ENCODE measurements at regions not wholly inside any gene's neighbourhood (a gene's known extent, or its start where the extent isn't known, plus 50 kb on each side); places are given as distances from the start of the nearest gene placed in this dataset.
"Not testable (repeated sequence)": the region's sequence is repeated elsewhere in the genome, so short reads cannot be mapped to it uniquely, and the experiment has no call there.

DNA sequence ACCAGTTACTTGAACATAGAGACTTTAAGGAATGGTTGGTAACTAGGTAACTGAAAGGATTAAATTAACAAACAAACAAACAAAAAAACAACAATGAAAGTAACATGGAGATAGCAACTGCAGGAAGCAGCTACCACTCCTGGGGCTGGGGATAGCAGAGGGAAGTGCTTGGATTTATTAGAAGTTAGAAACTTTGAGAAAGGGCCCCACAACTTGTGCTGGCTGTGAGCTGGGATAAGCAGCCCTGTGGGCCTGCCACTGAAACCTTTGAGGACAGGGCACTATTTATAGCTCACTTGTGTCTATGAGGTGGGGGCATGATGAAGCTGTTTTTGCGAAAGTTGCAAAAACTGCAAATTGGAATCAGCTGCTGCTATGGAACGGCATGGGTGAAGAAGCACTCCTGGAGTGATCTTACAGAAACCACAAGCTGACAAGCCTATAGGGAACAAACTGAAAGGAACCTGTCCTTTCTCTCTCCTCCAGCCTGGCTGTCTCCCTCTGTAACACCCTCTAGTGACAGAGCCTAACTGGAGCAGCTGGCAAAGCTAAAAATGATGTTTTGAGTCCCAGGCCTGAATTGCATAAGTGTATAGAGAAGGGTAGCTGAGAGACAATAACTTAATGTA lies 91.4 kb upstream of the RANBP6 start:
- no peak overlapping the region for H3K4me3 ChIP-seq (ENCODE audit: control insufficient read depth, low read depth, low read length)
- TF ChIP-seq, protein P1, sequence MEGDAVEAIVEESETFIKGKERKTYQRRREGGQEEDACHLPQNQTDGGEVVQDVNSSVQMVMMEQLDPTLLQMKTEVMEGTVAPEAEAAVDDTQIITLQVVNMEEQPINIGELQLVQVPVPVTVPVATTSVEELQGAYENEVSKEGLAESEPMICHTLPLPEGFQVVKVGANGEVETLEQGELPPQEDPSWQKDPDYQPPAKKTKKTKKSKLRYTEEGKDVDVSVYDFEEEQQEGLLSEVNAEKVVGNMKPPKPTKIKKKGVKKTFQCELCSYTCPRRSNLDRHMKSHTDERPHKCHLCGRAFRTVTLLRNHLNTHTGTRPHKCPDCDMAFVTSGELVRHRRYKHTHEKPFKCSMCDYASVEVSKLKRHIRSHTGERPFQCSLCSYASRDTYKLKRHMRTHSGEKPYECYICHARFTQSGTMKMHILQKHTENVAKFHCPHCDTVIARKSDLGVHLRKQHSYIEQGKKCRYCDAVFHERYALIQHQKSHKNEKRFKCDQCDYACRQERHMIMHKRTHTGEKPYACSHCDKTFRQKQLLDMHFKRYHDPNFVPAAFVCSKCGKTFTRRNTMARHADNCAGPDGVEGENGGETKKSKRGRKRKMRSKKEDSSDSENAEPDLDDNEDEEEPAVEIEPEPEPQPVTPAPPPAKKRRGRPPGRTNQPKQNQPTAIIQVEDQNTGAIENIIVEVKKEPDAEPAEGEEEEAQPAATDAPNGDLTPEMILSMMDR (IDR thresholded peaks at IDR 0.05; ENCODE audit: control insufficient read depth, insufficient read depth, low read depth, low read length, missing control alignments) = peak; percentile 55
- DNase-seq (ENCODE audit: low read depth) = no peak

DNA sequence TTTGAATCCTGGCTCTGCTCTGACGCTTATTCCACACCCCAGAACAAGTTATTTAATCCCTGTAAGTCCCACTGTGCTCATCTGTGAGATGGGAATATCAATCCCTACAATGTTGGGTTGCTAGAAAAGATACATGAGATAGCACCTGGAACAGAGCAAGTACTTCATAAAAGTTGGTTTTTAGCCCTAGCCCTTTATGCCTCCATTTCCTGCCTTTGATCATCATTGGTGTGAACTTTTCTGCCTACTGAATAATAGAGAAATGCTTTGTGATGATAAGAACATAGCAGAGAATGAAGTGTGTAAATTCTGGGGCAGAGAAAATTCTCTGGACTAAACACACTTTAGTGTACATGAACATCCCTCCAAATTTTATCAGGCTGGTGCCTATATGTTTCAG lies 90.3 kb upstream of the RANBP6 start:
- H3K4me3 ChIP-seq (ENCODE audit: control insufficient read depth, low read depth, low read length) = no peak overlapping the region
- TF ChIP-seq, protein P1 (IDR thresholded peaks at IDR 0.05; ENCODE audit: control insufficient read depth, insufficient read depth, low read depth, low read length, missing control alignments) = no peak
- DNase-seq (ENCODE audit: low read depth) = no peak

DNA sequence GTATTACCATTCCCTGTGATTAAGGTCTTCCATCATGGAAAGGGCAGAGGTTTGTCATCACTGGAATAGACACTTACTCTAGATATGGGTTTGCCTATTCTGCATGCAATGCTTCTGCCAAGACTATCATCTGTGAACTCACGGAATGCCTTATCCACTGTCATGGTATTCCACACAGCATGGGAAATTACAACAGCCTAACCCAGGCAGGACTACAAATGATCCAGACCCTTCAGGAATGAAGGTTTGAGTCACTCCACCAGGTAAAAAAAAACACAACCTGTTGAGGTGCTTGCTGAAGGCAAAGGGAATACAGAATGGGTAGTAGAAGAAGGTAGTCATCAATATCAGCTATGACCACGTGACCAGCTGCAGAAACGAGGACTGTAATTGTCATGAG lies 89.0 kb upstream of the RANBP6 start:
- not testable (repeated sequence) for H3K4me3 ChIP-seq (ENCODE audit: control insufficient read depth, low read depth, low read length); DNase-seq (ENCODE audit: low read depth)

DNA sequence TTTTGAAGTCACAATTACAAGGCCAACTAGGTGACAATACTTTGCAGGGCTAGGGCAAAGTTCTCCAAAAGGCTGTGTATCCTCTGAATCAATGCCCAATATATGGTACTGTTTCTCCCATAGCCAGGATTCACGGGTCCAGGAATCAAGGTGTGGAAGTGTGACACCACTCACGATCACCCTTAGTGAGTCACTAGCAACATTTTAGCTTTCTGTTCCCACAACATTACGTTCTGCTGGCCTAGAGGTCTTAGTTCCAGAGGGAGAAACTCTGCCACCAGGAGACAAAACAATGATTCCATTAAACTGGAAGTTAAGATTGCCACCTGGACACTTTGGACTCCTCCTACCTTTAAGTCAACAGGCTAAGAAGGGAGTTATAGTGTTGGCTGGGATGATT lies 88.5 kb upstream of the RANBP6 start:
- not testable (repeated sequence) for H3K4me3 ChIP-seq (ENCODE audit: control insufficient read depth, low read depth, low read length); DNase-seq (ENCODE audit: low read depth)

DNA sequence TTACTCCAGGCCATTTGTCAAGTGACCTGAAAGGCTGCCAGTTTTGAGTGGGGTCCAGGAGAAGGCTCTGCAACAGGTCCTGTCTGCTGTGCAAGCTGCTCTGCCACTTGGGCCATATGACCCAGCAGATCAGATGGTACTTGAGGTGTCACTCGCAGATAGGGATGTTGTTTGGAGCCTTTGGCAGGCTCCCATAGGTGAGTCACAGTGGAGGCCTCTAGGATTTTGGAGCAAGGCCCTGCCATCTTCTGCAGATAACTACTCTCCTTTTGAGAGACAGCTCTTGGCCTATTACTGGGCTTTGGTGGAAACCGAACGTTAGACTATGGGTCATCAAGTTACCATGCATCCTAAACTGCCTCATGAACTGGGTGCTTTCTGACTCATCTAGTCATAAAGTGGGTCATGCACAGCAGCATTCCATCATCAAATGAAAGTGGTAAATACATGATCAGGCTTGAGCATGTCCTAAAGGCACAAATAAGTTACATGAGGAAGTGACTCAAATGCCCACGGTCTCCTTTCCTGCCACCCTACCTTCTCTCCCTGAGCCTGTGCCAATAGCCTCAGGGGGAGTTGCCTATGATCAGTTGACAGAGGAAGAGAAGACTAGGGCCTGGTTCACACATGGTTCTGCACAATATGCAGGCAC lies 87.0 kb upstream of the RANBP6 start:
- DNase-seq (ENCODE audit: low read depth) = peak; percentile 51
- not testable (repeated sequence) for H3K4me3 ChIP-seq (ENCODE audit: control insufficient read depth, low read depth, low read length)

DNA sequence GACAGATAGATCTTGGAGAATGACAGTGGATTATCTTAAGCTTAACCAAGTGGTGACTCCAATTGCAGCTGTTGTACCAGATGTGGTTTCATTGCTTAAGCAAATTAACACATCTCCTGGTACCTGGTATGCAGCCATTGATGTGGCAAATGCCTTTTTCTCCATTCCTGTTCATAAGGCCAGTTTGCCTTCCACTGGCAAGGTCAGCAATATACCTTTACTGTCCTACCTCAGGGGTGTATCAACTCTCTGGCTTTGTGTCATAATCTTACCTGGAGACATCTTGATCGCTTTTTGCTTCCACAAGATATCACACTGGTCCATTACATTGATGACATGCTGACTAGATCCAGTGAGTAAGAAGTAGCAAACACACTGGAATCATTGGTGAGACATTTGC lies 86.3 kb upstream of the RANBP6 start:
- H3K4me3 ChIP-seq (ENCODE audit: control insufficient read depth, low read depth, low read length); DNase-seq (ENCODE audit: low read depth): not testable (repeated sequence)

DNA sequence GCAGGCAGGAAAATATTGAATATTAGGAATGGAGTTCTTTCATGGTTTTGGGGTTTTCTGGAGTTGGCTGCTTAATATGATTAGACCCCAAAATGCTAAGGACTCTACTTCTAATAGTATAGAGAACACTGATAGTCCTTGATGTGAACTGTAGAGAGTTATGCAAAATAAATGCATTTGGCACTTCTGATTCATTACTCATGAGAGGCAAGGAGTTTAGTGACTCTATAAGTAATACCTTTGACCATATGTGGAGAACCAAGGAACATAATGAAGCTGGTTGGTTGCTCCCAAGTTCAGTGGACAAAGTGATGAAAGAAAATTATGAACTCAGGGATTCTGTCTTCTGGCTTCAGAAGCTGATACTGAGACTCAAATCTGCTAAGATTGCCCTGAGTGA lies 83.9 kb upstream of the RANBP6 start:
- not testable (repeated sequence) for H3K4me3 ChIP-seq (ENCODE audit: control insufficient read depth, low read depth, low read length); DNase-seq (ENCODE audit: low read depth)

DNA sequence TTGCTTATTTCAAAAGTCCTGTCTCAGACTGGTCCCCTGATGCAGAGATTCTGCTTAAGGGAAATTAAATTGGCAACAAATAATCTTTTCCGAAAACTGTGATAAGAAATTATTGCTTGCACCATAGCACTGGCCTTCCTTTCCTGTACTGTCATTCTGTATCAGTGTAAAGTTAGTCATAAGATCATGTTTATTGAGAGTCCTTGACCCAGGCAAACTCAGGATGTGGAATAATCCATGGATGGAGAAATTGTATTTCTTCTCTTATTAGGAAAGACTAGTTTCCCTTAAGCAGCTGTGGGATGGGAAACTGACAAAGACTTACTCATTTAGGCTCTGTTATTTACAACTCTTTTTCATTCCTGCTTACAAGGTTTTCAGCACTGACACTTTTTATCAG lies 83.0 kb upstream of the RANBP6 start:
- H3K4me3 ChIP-seq (ENCODE audit: control insufficient read depth, low read depth, low read length) = no peak overlapping the region
- TF ChIP-seq, protein P1 (IDR thresholded peaks at IDR 0.05; ENCODE audit: control insufficient read depth, insufficient read depth, low read depth, low read length, missing control alignments) = no peak
- no peak for DNase-seq (ENCODE audit: low read depth)

DNA sequence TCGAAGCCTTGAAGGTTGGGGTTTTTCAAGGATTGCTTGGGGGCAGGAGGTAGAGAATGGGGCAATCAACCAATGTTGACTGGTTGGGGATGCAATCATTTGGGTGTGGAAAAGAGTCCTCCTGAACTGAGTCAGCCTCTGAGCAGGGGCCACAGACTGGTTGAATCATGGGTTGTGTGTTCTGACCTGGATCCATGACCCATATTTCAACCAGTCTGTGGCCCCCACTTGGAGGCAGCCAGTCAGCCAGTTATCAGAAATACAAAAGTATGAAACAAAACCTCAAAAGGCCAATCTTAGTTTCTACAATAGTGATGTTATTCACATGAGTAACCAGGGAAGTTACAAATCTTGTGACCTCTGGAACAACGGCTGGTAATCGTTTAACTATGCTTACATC lies 81.4 kb upstream of the RANBP6 start:
- TF ChIP-seq, protein P1 (IDR thresholded peaks at IDR 0.05; ENCODE audit: control insufficient read depth, insufficient read depth, low read depth, low read length, missing control alignments) = no peak
- H3K4me3 ChIP-seq (ENCODE audit: control insufficient read depth, low read depth, low read length) = no peak overlapping the region
- peak; percentile 45 for DNase-seq (ENCODE audit: low read depth)

Measured in AG09309 (cell line).